C4-2B (cell line): ENCODE measurements at regions not wholly inside any gene's neighbourhood (a gene's known extent, or its start where the extent isn't known, plus 50 kb on each side); places are given as distances from the start of the nearest gene placed in this dataset.

Experiments
- CTCF ChIP-seq: fragments of 450-650 bp; conservative IDR thresholded peaks from 2 replicates; pipeline ENCODE4 v1.5.1; 2017; ENCODE audit warnings: mild to moderate bottlenecking
- ZFX ChIP-seq: fragments of 450-650 bp; IDR thresholded peaks from 2 replicates; pipeline ENCODE4 v1.6.1; 2017

- TF ChIP-seq CTCF (no peak), ZFX (no peak)
These were observed 538.3 kb upstream of the ANO3 start for GRCh38 chr11:25793637-25794036.
